22Rv1 (cell line): ENCODE measurements at regions not wholly inside any gene's neighbourhood (a gene's known extent, or its start where the extent isn't known, plus 50 kb on each side); places are given as distances from the start of the nearest gene placed in this dataset.

Source experiments
- ZFX ChIP-seq: fragments of 450-650 bp; IDR thresholded peaks from 2 replicates; pipeline ENCODE4 v1.6.1; 2017; ENCODE audit warnings: antibody characterized with exemption, borderline replicate concordance
- TF ChIP-seq, protein P1 (sequence below): fragments of 450-650 bp; IDR thresholded peaks from 2 replicates; pipeline ENCODE4 v1.5.1; 2017; ENCODE audit warnings: mild to moderate bottlenecking

DNA sequence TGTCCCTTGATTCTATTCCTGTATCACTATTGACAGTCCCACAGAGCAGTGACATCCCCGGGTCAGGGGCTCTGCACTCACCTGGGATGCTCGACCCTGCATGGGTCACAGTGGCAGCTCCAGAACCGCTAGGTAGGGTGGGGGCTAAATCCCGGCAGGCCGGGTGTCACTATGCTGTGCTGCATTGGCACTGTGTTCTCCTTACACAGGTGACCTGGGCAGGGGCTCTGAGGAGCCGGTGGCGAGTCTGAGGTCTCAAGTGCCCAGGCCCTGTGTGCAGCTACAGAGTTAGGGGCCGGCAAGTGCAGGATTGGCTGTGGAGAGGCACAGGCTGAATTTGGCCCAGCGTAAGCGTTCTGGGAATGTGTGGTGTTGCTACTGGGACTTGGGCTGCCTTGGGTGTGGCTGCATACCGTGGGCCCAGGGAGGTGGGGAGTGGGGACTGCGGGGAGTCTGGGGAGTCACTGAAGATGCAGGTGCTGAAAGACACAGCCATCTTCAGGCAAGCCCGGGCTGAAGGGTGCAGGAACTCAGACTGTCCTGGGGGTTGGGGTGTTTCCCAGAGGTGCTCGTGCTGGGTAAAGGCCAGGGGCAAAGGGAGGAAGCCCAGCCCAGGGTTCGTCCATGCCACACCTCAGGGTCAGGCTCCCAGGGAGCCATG lies 102.6 kb upstream of the PRR20G start:
- TF ChIP-seq, protein P1, sequence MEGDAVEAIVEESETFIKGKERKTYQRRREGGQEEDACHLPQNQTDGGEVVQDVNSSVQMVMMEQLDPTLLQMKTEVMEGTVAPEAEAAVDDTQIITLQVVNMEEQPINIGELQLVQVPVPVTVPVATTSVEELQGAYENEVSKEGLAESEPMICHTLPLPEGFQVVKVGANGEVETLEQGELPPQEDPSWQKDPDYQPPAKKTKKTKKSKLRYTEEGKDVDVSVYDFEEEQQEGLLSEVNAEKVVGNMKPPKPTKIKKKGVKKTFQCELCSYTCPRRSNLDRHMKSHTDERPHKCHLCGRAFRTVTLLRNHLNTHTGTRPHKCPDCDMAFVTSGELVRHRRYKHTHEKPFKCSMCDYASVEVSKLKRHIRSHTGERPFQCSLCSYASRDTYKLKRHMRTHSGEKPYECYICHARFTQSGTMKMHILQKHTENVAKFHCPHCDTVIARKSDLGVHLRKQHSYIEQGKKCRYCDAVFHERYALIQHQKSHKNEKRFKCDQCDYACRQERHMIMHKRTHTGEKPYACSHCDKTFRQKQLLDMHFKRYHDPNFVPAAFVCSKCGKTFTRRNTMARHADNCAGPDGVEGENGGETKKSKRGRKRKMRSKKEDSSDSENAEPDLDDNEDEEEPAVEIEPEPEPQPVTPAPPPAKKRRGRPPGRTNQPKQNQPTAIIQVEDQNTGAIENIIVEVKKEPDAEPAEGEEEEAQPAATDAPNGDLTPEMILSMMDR: no peak
- TF ChIP-seq ZFX: no peak
